ENCODE measurements at regions not wholly inside any gene's neighbourhood (a gene's known extent, or its start where the extent isn't known, plus 50 kb on each side); places are given as distances from the start of the nearest gene placed in this dataset.
"Not testable (repeated sequence)": the region's sequence is repeated elsewhere in the genome, so short reads cannot be mapped to it uniquely, and the experiment has no call there.

GRCh38 chr5:56739990-56740389, 75.4 kb upstream of the MAP3K1 start:
- Mint-ChIP-seq H3K27ac (no peak overlapping the region), H3K27me3 (no peaks in the 10 kb centered on the region), H3K9me3 (peaks cover 1% of the 10 kb centered on the region), H3K4me3 (no peak overlapping the region), H3K36me3 (peaks cover 2% of the 10 kb centered on the region), H3K4me1 (peaks cover 33% of the 10 kb centered on the region)
- ATAC-seq (ENCODE audit: low read depth), result no peak
- no peak for DNase-seq (ENCODE audit: low spot score in 2 of 2)

DNA sequence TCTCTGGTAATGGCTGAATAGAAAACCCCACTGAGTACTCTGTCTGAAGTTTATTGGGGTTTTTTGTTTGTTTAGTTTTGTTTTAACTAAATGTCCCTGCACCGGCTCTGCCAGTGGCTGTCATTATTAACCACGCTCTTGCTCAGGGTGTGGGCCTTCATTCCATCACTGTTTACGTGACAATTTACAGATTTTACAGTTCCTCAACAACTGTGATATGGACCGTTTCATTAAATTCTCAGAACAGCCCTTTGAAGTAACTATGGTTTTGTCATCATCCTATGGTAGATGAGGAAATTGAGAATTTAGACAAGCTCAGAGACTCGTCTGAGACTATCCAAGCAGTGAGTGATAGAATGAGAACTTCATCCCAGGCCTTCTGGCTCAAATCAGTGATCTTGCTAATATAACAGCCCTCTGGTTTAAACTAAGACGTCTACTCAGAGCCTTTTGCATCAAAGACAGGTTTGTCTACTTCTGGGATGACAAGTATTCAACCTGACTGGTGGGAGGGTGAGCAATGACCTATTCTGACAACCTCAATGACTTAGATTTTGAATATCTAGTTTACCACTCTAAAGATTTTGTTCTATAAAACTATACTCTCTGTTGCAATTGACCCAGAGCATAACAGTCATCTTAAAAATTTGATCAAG, 77.3 kb upstream of the MAP3K1 start:
- H3K36me3 Mint-ChIP-seq, result no peaks in the 10 kb centered on the region
- no peak overlapping the region for H3K4me3 Mint-ChIP-seq
- DNase-seq (ENCODE audit: low spot score in 2 of 2) (no peak), ATAC-seq (ENCODE audit: low read depth) (no peak)
- H3K4me1 Mint-ChIP-seq, result peaks cover 43% of the 10 kb centered on the region
- H3K27ac Mint-ChIP-seq, result peak overlapping the region; percentile 62
- H3K9me3 Mint-ChIP-seq, result peaks cover 1% of the 10 kb centered on the region
- no peaks in the 10 kb centered on the region for H3K27me3 Mint-ChIP-seq

GRCh38 chr5:56737002-56737621, 78.2 kb upstream of the MAP3K1 start:
- Mint-ChIP-seq H3K27ac (peak overlapping the region; percentile 90), H3K36me3 (no peaks in the 10 kb centered on the region), H3K27me3 (no peaks in the 10 kb centered on the region), H3K4me3 (no peak overlapping the region), H3K4me1 (peaks cover 47% of the 10 kb centered on the region), H3K9me3 (peaks cover 1% of the 10 kb centered on the region)
- DNase-seq (ENCODE audit: low spot score in 2 of 2) (no peak), ATAC-seq (ENCODE audit: low read depth) (no peak)

GRCh38 chr5:56735849-56736641, 79.3 kb upstream of the MAP3K1 start:
- peak; percentile 75 for ATAC-seq (ENCODE audit: low read depth)
- Mint-ChIP-seq H3K4me1 (peaks cover 51% of the 10 kb centered on the region), H3K27ac (peak overlapping the region; percentile 90), H3K36me3 (peaks cover 1% of the 10 kb centered on the region), H3K4me3 (peak overlapping the region; percentile 48), H3K27me3 (no peaks in the 10 kb centered on the region), H3K9me3 (peaks cover 1% of the 10 kb centered on the region)
- peak in 1 of 2 donors; percentile 23 for DNase-seq (ENCODE audit: low spot score in 2 of 2)

DNA sequence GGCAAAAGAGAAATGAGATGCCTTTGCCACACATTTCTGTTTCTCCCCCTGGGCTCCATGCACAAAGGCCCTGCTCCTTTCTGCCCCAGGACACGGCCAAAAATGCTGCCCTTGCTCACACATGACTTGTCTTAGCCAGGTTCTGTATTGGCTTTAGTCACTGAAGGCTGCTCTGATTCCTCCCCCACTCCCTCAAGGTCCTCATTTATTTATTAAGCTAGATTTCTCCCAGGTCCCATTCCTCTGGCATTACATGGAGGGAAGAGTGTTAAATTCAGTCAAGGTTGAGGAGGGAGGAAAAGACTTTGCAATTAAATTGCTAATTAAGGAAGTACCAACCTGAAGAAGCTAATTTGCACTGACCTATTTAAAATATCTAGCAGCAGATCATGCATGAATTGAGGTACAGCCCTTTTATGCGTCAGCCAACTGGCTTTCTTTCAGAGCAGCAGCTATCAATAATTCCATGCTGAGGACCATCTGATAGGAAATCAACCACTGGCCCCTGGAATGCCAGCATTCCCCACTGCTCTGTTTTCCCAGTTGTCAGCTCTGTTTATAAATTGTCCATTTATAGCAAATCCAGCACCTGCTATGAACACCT, 81.2 kb upstream of the MAP3K1 start:
- no peak for DNase-seq (ENCODE audit: low spot score in 2 of 2)
- peak overlapping the region; percentile 70 for H3K4me3 Mint-ChIP-seq

GRCh38 chr5:56733580-56733979, 81.8 kb upstream of the MAP3K1 start:
- Mint-ChIP-seq H3K4me3 (peak overlapping the region; percentile 70), H3K9me3 (peaks cover 1% of the 10 kb centered on the region), H3K27ac (peak overlapping the region; percentile 93), H3K4me1 (peaks cover 60% of the 10 kb centered on the region), H3K27me3 (no peaks in the 10 kb centered on the region), H3K36me3 (peaks cover 4% of the 10 kb centered on the region)
- no peak for ATAC-seq (ENCODE audit: low read depth)
- no peak for DNase-seq (ENCODE audit: low spot score in 2 of 2)

More for the DNA sequence above, 81.2 kb upstream of the MAP3K1 start:
- H3K36me3 Mint-ChIP-seq, result peaks cover 4% of the 10 kb centered on the region
- ATAC-seq (ENCODE audit: low read depth), result peak; percentile 20
- no peaks in the 10 kb centered on the region for H3K27me3 Mint-ChIP-seq
- peaks cover 57% of the 10 kb centered on the region for H3K4me1 Mint-ChIP-seq
- H3K27ac Mint-ChIP-seq, result peak overlapping the region; percentile 93
- H3K9me3 Mint-ChIP-seq, result peaks cover 1% of the 10 kb centered on the region

- H3K9me3 Mint-ChIP-seq, result peaks cover 1% of the 10 kb centered on the region
- DNase-seq (ENCODE audit: low spot score in 2 of 2) (no peak), ATAC-seq (ENCODE audit: low read depth) (no peak)
- no peak overlapping the region for H3K4me3 Mint-ChIP-seq
- peak overlapping the region; percentile 93 for H3K27ac Mint-ChIP-seq
- peaks cover 4% of the 10 kb centered on the region for H3K36me3 Mint-ChIP-seq
- no peaks in the 10 kb centered on the region for H3K27me3 Mint-ChIP-seq
- H3K4me1 Mint-ChIP-seq, result peaks cover 54% of the 10 kb centered on the region
Measured at GRCh38 chr5:56732121-56732520, 83.2 kb upstream of the MAP3K1 start.

GRCh38 chr5:56731473-56731872, 83.9 kb upstream of the MAP3K1 start:
- H3K4me3 Mint-ChIP-seq; H3K9me3 Mint-ChIP-seq; H3K36me3 Mint-ChIP-seq; H3K27me3 Mint-ChIP-seq; ATAC-seq (ENCODE audit: low read depth); DNase-seq (ENCODE audit: low spot score in 2 of 2): not testable (repeated sequence)
- Mint-ChIP-seq H3K4me1 (peaks cover 52% of the 10 kb centered on the region), H3K27ac (peak overlapping the region; percentile 98)

GRCh38 chr5:56729488-56729887, 85.9 kb upstream of the MAP3K1 start:
- H3K27ac Mint-ChIP-seq, result peak overlapping the region; percentile 98
- no peak overlapping the region for H3K4me3 Mint-ChIP-seq

GRCh38 chr5:56725711-56726411, 89.5 kb upstream of the MAP3K1 start:
- Mint-ChIP-seq H3K27ac (peak overlapping the region; percentile 83), H3K36me3 (peaks cover 3% of the 10 kb centered on the region), H3K4me1 (peaks cover 27% of the 10 kb centered on the region), H3K27me3 (no peaks in the 10 kb centered on the region), H3K9me3 (peaks cover 1% of the 10 kb centered on the region), H3K4me3 (peak overlapping the region; percentile 41)
- DNase-seq (ENCODE audit: low spot score in 2 of 2), result peak in 1 of 2 donors; percentile 23
- ATAC-seq (ENCODE audit: low read depth), result peak; percentile 53

More at GRCh38 chr5:56729488-56729887, 85.9 kb upstream of the MAP3K1 start:
- Mint-ChIP-seq H3K9me3 (peaks cover 1% of the 10 kb centered on the region), H3K36me3 (peaks cover 6% of the 10 kb centered on the region), H3K4me1 (peaks cover 52% of the 10 kb centered on the region), H3K27me3 (no peaks in the 10 kb centered on the region)
- ATAC-seq (ENCODE audit: low read depth) (peak; percentile 80), DNase-seq (ENCODE audit: low spot score in 2 of 2) (peak; percentile 21 to 56)

DNA sequence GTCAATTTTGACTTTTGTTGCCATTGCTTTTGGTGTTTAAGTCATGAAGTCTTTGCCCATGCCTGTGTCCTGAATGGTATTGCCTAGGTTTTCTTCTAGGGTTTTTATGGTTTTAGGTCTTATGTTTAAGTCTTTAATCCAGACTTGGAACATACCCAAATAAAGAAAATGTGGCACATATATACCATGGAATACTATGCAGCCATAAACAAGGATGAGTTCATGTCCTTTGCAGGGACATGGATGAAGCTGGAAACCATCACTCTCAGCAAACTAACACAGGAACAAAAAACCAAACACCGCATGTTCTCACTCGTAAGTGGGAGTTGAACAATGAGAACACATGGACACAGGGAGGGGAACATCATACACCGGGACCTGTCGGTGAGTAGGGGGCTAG, 90.5 kb upstream of the MAP3K1 start:
- H3K27me3 Mint-ChIP-seq; DNase-seq (ENCODE audit: low spot score in 2 of 2); H3K4me3 Mint-ChIP-seq; ATAC-seq (ENCODE audit: low read depth); H3K36me3 Mint-ChIP-seq; H3K9me3 Mint-ChIP-seq: not testable (repeated sequence)
- Mint-ChIP-seq H3K27ac (peak overlapping the region; percentile 83), H3K4me1 (peaks cover 25% of the 10 kb centered on the region)

GRCh38 chr5:56722317-56722716, 93.0 kb upstream of the MAP3K1 start:
- Mint-ChIP-seq H3K4me3 (no peak overlapping the region), H3K4me1 (peaks cover 17% of the 10 kb centered on the region), H3K27me3 (no peaks in the 10 kb centered on the region), H3K9me3 (no peaks in the 10 kb centered on the region), H3K27ac (no peak overlapping the region), H3K36me3 (peaks cover 2% of the 10 kb centered on the region)
- ATAC-seq (ENCODE audit: low read depth) (no peak), DNase-seq (ENCODE audit: low spot score in 2 of 2) (no peak)

GRCh38 chr5:56717253-56717987, 97.9 kb upstream of the MAP3K1 start:
- Mint-ChIP-seq H3K27me3 (no peaks in the 10 kb centered on the region), H3K4me3 (no peak overlapping the region), H3K9me3 (no peaks in the 10 kb centered on the region), H3K4me1 (peaks cover 11% of the 10 kb centered on the region), H3K27ac (no peak overlapping the region), H3K36me3 (no peaks in the 10 kb centered on the region)
- no peak for ATAC-seq (ENCODE audit: low read depth)
- DNase-seq (ENCODE audit: low spot score in 2 of 2), result no peak

All from memory B cell (primary cell).